Tibial nerve (tissue), 3 donors: ENCODE measurements at regions not wholly inside any gene's neighbourhood (a gene's known extent, or its start where the extent isn't known, plus 50 kb on each side); places are given as distances from the start of the nearest gene placed in this dataset.

ENCODE experiments used
- CTCF ChIP-seq, 5 experiments: fragments of 200-600 bp in 3 of 5; fragments of 450-650 bp in 2 of 5; sonication (generic) in 3 of 5; IDR thresholded peaks; one replicate each; pipeline ENCODE4 v1.5.1; 2016 to 2019; ENCODE audit warnings: antibody characterized with exemption in 5 of 5, mild to moderate bottlenecking in 3 of 5, moderate library complexity in 2 of 5
- POLR2A ChIP-seq, 2 donors: fragments of 450-650 bp; IDR thresholded peaks; one replicate each; pipeline ENCODE4 v1.6.1; 2017; ENCODE audit warnings: antibody characterized with exemption in 2 of 2, mild to moderate bottlenecking in 2 of 2, moderate library complexity in 2 of 2

- TF ChIP-seq CTCF (IDR thresholded peaks at IDR 0.05) (no peak), POLR2A (IDR thresholded peaks at IDR 0.05) (no peak)
Observed at GRCh38 chr18:22739789-22740188, 193.3 kb upstream of the RBBP8 start.
